NOMO-1 treated with DMSO at 0.1 percent for 48 hours (cell line): ENCODE measurements at regions not wholly inside any gene's neighbourhood (a gene's known extent, or its start where the extent isn't known, plus 50 kb on each side); places are given as distances from the start of the nearest gene placed in this dataset.
"Not testable (repeated sequence)": the region's sequence is repeated elsewhere in the genome, so short reads cannot be mapped to it uniquely, and the experiment has no call there.

ENCODE experiments used
- DNase-seq: peaks from one replicate; lab custom pipeline; 2025; ENCODE audit not compliant: unreplicated experiment; lab: John Stamatoyannopoulos, UW

DNA sequence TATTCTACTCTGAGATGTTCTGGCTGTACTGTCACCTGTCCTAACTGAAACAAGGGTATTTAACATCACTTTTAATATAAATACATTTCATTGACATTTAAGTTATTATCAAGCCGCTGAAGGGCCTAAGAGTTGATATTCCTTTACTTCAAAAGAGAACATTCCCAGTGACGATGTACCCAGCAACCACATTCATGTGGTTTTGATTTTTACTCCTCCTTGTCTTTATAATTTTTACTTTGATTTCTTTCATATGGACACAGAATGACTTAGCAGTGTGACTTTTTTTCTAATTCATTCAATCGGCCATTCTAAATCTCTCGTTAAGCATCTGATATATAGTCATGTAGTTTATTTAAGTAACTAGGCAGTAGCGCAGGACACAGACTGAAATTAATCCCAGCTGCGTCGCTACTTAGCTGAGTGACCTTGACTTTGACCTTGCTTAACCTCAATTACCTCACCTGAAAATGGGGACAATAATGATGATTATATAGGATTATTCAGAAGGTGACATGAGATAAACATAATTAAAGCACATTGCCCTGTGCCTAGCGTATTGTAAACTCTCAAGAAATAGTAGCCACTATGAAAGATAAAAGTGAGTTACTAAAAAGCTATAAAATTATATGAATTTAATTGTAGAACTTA is 476.6 kb downstream of the SETD4 start:
- DNase-seq: no peak

GRCh38 chr21:35582731-35583130 is 477.6 kb downstream of the SETD4 start:
- DNase-seq: peak; percentile 69

GRCh38 chr21:35581640-35582039 is 478.7 kb downstream of the SETD4 start:
- DNase-seq: no peak

DNA sequence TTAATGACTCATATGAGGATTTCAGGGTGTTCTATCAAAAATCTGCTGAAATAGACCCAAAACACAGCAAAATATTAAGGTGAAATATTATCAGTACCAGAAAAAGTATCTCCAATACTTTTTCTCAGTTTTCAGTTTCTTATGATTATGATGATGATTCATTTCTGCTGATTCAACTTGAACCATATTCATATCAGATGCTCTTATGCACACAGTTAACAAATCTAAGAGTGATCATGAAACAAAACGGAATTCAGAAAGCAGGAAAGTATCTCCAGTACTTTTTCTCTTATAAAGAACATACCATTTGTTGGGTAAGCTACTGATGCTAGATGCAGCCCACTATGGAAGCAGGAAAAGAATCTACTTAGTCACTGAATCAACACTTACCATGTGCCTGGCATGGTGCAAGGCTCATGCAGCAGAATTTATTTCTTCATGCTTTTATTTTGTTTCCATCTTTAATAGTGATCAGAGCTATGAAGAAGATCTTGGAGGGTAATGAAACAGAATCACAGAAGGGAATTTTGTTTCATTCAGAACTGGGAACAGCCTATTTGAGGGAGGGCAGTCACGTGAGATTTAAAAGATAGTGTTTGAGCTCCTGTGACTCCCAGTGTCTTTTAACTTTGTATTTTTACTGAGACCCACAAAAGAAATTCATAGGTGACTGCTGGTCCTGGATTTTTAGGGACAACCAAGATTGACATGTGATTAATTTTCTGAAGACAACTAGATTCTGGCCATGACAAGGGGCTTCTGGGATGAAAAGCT is 480.6 kb downstream of the SETD4 start:
- DNase-seq: no peak

DNA sequence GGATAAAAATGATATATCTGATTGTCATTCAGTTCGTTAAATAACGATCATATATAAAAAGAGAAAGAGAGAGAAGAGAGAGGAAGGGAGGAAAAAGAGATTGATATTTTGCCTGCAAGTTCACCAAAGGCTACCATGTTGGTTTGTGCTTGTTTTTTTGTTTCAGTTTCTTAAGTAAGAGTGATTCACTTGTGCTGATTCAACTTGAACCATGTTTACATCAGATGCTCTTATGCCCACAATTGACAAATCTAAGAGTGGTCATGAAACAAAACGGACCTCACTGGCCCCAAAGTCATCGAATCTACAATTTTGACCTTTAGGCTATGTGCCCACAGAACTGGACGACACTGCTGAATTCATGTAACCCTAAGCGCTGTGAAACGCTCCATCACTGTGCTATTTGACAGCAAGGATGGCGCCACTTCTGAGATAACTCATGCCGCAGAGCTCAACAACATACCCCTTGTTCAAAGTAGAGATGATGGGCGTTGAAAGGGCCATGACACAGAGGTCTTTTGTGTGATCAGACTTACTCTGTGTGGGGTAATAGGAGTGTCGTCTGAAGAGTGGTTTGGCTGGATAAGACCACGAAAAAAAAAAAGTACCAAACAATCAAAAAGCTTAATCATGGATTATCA is 481.4 kb downstream of the SETD4 start:
- no peak for DNase-seq

GRCh38 chr21:35578347-35578782 is 482.0 kb downstream of the SETD4 start:
- DNase-seq: no peak

DNA sequence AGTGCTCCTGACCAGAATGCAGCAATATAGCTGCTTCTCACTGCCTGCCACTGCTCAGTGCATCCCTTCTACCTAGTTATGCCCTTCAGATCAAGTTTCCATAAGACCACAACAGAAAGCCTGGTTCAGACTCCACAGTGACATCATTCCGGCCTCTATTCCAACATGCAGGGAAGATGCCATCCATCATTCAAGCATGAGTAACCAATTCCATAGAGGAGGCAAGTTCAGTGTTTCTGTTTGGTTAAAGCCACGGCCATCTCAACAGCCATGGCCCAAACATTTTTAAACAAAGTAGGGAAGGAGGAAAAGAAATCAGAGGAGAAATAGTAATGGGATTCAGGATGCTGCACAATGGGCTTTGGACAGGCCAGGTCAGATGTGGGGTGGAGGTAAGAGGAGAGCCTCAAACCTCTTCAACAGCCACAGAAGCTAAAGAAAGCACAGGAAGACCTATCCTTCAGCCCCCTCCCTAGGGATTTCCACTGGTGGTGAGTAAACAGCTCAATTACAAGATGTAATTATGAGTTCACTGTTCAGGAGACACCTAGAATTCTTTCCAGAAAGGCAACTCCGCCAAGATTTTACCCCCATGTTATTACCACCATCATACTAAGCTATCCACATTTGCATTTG is 484.9 kb downstream of the SETD4 start:
- no peak for DNase-seq

- DNase-seq: no peak
Observed at GRCh38 chr21:35573472-35574374, 486.6 kb downstream of the SETD4 start.

DNA sequence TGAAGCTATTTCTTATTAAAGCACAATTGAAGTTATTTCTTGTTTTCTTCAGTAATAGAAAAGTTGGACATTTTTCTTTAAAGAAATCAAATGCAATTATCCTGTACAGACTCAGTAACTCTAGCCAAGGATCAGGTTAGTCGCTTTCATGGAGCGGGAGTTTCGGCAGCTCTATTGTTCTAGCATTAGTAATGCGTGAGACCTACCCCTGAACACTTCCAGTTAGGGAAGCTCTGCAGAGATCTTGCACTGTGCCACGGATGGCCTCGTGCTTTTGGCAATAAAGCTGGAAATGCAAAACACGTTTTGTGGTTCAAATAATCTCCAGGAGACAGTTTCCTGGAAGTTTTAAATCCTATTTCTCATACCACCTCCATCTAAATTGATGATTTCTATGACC is 488.4 kb downstream of the SETD4 start:
- DNase-seq: no peak

- no peak for DNase-seq
Observed at GRCh38 chr21:35568643-35569042, 491.7 kb downstream of the SETD4 start.

DNA sequence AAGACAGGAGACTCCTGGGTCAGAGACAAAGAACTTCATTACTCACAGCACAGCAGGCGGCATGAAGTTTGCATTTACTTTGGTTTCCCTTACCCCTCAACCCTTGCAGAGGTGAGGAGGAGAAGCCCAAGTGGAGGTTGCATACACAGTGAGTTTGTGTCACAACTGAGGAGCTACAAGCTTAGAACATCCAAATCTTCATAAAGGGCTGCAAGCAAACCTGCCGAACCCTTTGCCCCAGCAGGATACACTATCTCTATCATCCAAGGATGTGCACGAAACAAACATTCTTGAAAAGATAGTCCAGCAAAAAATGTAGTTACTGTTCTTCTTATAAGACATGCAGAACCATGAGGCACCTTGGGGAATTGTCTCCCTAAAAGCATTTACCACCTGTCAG is 493.5 kb downstream of the SETD4 start:
- no peak for DNase-seq

GRCh38 chr21:35565204-35565611 is 495.1 kb downstream of the SETD4 start:
- peak; percentile 78 for DNase-seq

DNA sequence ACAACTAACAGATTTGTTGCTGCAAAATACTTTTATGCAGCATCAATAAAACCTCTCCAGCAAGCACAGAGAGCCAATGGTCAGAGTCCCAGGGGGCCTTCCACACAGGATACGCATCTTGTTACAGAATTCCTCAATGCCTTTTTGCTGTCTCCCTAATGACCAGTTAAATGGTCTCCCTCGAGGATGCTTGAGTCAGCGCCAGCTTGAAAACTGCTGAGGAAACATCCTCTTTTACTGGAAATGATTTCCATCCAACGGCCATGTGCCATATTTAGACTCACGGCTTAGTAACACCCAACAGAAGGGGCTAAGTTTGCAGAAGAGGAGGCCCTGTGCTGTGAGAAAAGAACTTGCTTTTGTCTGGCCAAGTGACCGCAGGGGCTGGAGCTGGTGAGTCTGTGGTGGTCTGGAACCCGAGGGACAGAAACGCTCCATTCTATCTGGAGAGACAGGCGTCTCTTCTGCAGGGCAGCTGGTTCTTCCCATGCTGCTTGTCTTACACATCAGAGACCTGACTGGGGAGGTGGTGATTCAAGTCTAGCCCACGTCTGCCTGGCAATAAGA is 496.4 kb downstream of the SETD4 start:
- peak; percentile 91 for DNase-seq

- DNase-seq: no peak
Observed at GRCh38 chr21:35562876-35563275, 497.4 kb downstream of the SETD4 start.

DNA sequence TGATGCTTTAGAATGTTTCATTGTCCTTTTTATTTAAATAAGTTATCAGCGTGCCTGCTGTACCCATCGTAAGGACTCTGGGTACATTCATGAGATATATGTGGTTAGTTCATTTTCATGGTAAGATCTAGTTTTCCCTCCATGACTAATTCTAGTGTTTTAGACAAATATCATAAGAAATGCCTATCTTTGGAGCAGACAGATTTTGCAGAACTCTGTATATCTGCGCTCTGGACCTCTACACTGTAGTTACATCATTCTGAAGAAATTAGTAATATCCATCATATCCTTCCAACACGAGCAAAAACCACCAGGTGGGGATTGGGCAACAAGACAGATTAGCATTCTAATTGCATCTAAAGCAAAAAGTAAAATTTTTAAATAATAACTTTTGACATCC is 499.2 kb downstream of the SETD4 start:
- DNase-seq: no peak

DNA sequence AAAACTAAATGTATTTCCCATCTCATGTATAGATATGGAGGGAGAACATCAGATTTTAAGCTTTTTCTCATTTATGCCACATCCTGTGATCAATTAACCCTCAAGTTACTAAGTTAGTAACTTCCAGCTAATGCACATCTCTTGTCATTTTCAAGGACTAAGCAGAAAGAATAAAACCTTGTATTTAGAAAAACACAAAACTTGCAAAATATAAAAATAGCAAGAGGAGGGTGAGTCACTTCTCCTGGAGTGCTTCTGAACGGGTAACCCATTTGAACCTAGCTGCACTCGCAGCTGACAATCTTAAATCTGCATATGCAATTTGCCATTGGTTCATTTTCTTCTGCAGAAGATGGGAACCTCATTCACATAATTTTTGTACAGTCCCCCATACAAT is 500.5 kb downstream of the SETD4 start:
- peak; percentile 24 for DNase-seq

- no peak for DNase-seq
Observed at GRCh38 chr21:35559128-35559828, 501.0 kb downstream of the SETD4 start.

GRCh38 chr21:35556536-35556935 is 503.8 kb downstream of the SETD4 start:
- DNase-seq: no peak

GRCh38 chr21:35552483-35552882 is 503.4 kb upstream of the RUNX1 start:
- not testable (repeated sequence) for DNase-seq
